ENCODE measurements at regions not wholly inside any gene's neighbourhood (a gene's known extent, or its start where the extent isn't known, plus 50 kb on each side); places are given as distances from the start of the nearest gene placed in this dataset.

- no peak for TF ChIP-seq CTCF (IDR thresholded peaks at IDR 0.05; ENCODE audit: insufficient read depth, low read depth, low read length, missing control alignments)
- no peak overlapping the region for H3K4me3 ChIP-seq (ENCODE audit: low read length)
- no peak for DNase-seq (ENCODE audit: low read depth)
Observed at GRCh38 chr21:28112511-28112910, 880.2 kb downstream of the LTN1 start.

- TF ChIP-seq CTCF (IDR thresholded peaks at IDR 0.05; ENCODE audit: insufficient read depth, low read depth, low read length, missing control alignments) = no peak
- no peak overlapping the region for H3K4me3 ChIP-seq (ENCODE audit: low read length)
- DNase-seq (ENCODE audit: low read depth) = no peak
Observed at GRCh38 chr21:28111151-28111619, 881.5 kb downstream of the LTN1 start.

DNA sequence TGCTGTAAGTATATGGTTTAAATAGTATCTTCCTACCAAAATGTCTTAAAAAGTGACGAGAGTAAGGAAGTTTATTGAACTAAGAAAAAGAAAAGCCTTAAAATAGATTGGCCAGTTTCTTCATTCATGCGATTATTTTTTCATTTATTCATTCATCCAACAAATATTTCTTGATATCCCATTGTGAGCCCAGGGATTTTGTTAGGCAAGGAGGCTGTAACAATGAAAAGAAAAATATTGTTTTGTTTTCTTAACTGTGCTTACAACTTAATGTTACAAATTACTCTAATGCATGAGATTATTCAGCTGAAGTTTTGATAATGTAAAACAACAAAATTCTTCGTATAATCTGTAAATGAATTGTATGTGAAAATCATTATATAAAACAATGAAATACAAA is 882.0 kb downstream of the LTN1 start:
- no peak for TF ChIP-seq CTCF (IDR thresholded peaks at IDR 0.05; ENCODE audit: insufficient read depth, low read depth, low read length, missing control alignments)
- no peak overlapping the region for H3K4me3 ChIP-seq (ENCODE audit: low read length)
- DNase-seq (ENCODE audit: low read depth) = no peak

GRCh38 chr21:28110074-28110473 is 882.6 kb downstream of the LTN1 start:
- DNase-seq (ENCODE audit: low read depth) = no peak
- TF ChIP-seq CTCF (IDR thresholded peaks at IDR 0.05; ENCODE audit: insufficient read depth, low read depth, low read length, missing control alignments) = no peak
- no peak overlapping the region for H3K4me3 ChIP-seq (ENCODE audit: low read length)

DNA sequence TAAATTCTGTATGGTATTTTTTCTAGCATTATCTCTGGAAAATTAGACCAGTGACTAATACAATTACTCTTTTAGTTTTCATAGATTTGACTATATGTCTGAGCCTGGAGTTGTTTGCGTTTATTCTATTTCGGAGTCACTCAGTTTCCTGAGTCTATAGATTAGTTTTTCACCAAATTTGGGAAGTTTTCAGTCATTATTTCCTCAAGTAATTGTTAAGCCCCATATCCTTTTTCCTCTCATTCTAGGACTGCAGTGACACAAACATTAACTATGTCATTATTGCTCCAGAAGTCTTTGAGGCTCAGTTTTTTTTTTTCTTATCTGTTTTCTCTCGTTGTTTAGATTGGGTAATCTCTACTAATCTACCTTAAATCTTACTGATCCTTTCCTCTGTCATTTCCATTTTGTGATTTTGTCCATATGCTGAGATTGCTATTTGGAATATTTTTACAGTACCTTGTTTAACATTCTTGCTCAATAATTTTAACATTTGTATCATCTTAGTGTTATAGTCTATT is 886.2 kb downstream of the LTN1 start:
- DNase-seq (ENCODE audit: low read depth) = no peak
- TF ChIP-seq CTCF (IDR thresholded peaks at IDR 0.05; ENCODE audit: insufficient read depth, low read depth, low read length, missing control alignments) = no peak
- H3K4me3 ChIP-seq (ENCODE audit: low read length) = no peak overlapping the region

GRCh38 chr21:28104346-28104745 is 888.3 kb downstream of the LTN1 start:
- DNase-seq (ENCODE audit: low read depth) = no peak
- no peak for TF ChIP-seq CTCF (IDR thresholded peaks at IDR 0.05; ENCODE audit: insufficient read depth, low read depth, low read length, missing control alignments)
- no peak overlapping the region for H3K4me3 ChIP-seq (ENCODE audit: low read length)

GRCh38 chr21:28100366-28100765 is 892.3 kb downstream of the LTN1 start:
- no peak overlapping the region for H3K4me3 ChIP-seq (ENCODE audit: low read length)
- DNase-seq (ENCODE audit: low read depth) = no peak
- TF ChIP-seq CTCF (IDR thresholded peaks at IDR 0.05; ENCODE audit: insufficient read depth, low read depth, low read length, missing control alignments) = no peak
